ENCODE measurements at regions not wholly inside any gene's neighbourhood (a gene's known extent, or its start where the extent isn't known, plus 50 kb on each side); places are given as distances from the start of the nearest gene placed in this dataset.
"Not testable (repeated sequence)": the region's sequence is repeated elsewhere in the genome, so short reads cannot be mapped to it uniquely, and the experiment has no call there.

GRCh38 chr9:105116052-105116868 lies 128.2 kb upstream of the SLC44A1 start:
- no peak for DNase-seq

GRCh38 chr9:105117234-105117633 lies 127.2 kb upstream of the SLC44A1 start:
- DNase-seq: no peak

GRCh38 chr9:105118636-105119035 lies 125.8 kb upstream of the SLC44A1 start:
- no peak for DNase-seq

GRCh38 chr9:105119156-105119555 lies 125.3 kb upstream of the SLC44A1 start:
- no peak for DNase-seq

GRCh38 chr9:105121861-105122430 lies 122.5 kb upstream of the SLC44A1 start:
- DNase-seq: no peak

GRCh38 chr9:105124598-105124997 lies 119.9 kb upstream of the SLC44A1 start:
- DNase-seq: not testable (repeated sequence)

- DNase-seq: no peak
Observed at GRCh38 chr9:105126226-105126625, 118.2 kb upstream of the SLC44A1 start.

GRCh38 chr9:105127863-105128220 lies 116.6 kb upstream of the SLC44A1 start:
- DNase-seq: no peak

- no peak for DNase-seq
Observed at GRCh38 chr9:105128908-105129600, 115.4 kb upstream of the SLC44A1 start.

GRCh38 chr9:105129731-105130130 lies 114.7 kb upstream of the SLC44A1 start:
- DNase-seq: no peak

GRCh38 chr9:105131981-105132380 lies 112.5 kb upstream of the SLC44A1 start:
- no peak for DNase-seq

GRCh38 chr9:105132606-105133005 lies 111.8 kb upstream of the SLC44A1 start:
- no peak for DNase-seq

GRCh38 chr9:105138306-105138801 lies 106.1 kb upstream of the SLC44A1 start:
- DNase-seq: no peak

GRCh38 chr9:105141146-105141975 lies 103.1 kb upstream of the SLC44A1 start:
- DNase-seq: no peak

GRCh38 chr9:105141976-105142250 lies 102.5 kb upstream of the SLC44A1 start:
- no peak for DNase-seq

- DNase-seq: no peak
Observed at GRCh38 chr9:105142406-105143135, 101.9 kb upstream of the SLC44A1 start.

GRCh38 chr9:105143136-105143430 lies 101.4 kb upstream of the SLC44A1 start:
- DNase-seq: no peak

- no peak for DNase-seq
Observed at GRCh38 chr9:105144076-105144475, 100.4 kb upstream of the SLC44A1 start.

GRCh38 chr9:105144841-105145240 lies 99.6 kb upstream of the SLC44A1 start:
- DNase-seq: no peak

GRCh38 chr9:105146677-105147076 lies 97.8 kb upstream of the SLC44A1 start:
- DNase-seq: no peak

- DNase-seq: no peak
Observed at GRCh38 chr9:105147110-105147871, 97.2 kb upstream of the SLC44A1 start.

Data from NCI-H1048 (cell line).